HPDE6-E6E7 (cell line): ENCODE measurements at regions not wholly inside any gene's neighbourhood (a gene's known extent, or its start where the extent isn't known, plus 50 kb on each side); places are given as distances from the start of the nearest gene placed in this dataset.

Experiments used
- DNase-seq: peaks from one replicate; pipeline ENCODE4 v3.0.0; 2011; ENCODE audit warnings: missing footprints; ENCODE audit errors: extremely low spot score

- no peak for DNase-seq
Measured at GRCh38 chr12:126185025-126185424, 1119.8 kb downstream of the AACS start.

GRCh38 chr12:126189856-126190255 lies 1124.6 kb downstream of the AACS start:
- DNase-seq: no peak

GRCh38 chr12:126191031-126191891 lies 1126.0 kb downstream of the AACS start:
- DNase-seq: no peak

DNA sequence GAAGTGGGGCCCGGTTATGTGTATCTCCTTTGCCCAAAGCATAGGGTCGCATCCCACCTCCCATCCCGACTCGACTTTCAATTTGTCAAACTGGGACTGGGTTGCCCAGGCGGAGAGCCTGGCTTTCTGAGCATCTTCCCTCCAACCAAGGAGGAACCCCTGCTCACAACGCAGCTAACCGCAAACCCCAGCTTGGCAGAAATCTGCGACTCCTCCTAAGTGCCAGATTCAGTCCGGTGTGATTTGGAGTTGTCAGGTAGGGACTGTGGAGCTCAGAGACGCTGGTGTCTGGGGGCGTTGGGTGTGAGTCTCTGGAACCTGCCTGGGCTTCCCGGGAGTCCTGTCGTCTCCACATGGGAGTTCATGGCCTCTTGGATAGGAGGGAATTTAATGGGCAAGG lies 1126.7 kb downstream of the AACS start:
- no peak for DNase-seq

DNA sequence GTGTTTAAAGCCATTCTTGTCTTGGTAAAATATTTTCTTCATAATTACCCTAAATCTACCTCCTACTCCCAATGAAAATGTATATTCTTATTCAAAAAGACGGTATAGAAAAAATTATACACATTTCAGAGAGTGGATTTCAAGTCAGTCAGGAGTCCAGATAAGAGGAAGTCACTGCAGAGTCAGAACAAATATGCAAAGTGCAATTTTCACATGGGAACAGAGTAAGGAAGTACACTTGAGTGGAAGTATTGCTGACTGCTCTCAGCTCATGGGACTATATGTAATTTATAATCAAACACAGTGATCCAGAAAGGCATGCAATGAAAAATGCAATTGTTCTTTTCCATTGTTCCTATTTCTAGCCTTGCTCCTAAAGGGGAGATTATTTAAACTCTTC lies 1128.0 kb downstream of the AACS start:
- DNase-seq: no peak

DNA sequence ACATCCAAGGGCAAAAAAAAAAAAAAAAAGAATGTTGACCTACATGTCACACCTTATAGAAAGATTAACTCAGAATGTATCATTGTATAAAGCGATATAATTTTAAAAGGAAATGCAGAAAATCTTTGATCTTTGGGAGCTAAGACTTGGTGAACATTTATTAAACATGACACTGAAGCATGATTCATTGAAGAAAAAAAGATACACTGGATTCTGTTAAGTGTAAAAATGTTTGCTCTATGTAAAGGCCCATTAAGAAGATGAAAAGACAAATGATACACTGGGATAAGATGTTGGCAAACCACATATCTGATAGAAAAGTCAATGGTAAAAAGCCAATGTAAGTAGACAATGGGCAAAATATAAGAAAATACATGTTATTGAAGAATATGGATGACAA lies 1131.0 kb downstream of the AACS start:
- DNase-seq: no peak

- DNase-seq: no peak
Measured at GRCh38 chr12:126198516-126198915, 1133.3 kb downstream of the AACS start.

DNA sequence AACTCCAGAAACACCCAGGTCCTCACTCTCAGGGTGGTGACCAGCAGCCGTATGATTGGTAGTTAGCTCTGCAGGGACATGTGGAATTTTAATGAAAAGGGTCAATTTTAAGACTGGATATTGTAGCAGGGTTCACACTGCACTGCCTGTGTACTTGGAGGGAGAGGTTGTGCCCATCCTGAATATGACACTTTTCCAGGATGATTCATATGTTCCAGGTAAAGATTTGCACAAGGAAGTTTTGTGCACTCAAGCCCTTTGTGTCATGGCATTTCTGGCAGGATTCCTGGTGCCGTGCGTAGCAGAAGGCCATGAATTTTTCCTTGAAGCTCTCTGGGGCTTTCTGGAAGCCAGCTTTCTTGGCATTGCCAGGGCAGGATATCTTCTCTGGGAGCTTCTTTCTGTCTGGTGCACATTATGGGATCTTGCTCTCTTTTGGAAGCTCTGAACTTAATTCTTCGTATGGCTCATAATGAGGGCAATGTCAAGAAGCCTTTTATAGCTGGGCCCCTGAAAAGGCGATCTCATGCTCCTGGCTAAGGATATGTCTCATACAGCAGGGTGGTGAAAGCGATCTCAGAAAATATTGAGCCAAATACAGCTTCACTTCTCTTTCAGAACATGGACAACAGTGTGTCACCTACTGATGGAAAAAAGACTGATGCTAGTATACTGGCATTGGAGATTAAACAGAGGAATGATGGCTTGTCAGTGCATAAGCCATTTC lies 1133.9 kb downstream of the AACS start:
- DNase-seq: no peak

DNA sequence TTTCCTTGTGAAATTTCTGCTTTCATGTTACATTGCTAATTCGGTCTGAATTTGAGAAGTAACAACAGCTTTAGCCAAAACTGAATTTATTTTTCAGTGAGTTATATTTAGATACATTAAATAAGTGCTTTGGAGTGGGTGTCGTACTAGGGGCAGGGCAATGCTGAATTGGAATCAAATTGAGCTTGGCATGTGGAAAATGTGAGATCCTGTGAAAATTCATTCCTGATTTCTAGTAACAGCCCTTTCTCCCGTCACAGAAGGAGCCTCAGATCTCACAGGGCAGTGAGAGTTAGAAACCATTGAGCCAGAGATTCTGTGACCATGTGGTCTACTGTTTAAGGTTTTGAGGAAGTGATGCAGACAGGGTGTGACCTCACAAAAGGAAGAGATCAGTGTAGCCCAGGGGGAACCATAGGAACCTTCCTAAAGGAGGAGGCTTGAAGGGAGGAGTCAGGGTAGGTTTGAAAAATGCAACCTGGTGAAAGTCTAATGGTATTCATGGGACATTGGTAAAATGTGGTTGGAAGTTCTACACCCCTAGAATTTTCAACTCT lies 1136.8 kb downstream of the AACS start:
- DNase-seq: no peak

- no peak for DNase-seq
Measured at GRCh38 chr12:126204326-126204725, 1139.1 kb downstream of the AACS start.

DNA sequence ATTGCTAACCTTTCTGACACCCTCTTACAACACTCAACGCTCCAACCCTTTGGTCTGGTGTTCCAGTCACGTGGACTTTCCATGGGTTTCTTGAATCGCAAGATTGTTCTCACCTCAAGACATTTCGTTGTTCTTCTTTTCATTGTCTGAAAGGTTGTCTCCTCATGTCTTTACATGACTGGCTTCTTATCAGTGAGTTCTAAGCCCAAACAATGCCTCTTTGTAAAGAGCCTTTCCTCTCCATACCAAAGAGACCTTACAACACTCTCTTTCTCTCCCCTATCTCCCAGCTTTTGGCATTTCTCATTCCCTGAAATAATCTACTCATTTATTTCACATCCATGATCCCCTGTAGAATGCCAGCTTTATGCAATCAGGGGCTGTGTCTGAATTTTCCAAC lies 1144.8 kb downstream of the AACS start:
- no peak for DNase-seq

GRCh38 chr12:126210448-126210847 lies 1145.2 kb downstream of the AACS start:
- no peak for DNase-seq

- DNase-seq: no peak
Measured at GRCh38 chr12:126212824-126213223, 1147.6 kb downstream of the AACS start.

DNA sequence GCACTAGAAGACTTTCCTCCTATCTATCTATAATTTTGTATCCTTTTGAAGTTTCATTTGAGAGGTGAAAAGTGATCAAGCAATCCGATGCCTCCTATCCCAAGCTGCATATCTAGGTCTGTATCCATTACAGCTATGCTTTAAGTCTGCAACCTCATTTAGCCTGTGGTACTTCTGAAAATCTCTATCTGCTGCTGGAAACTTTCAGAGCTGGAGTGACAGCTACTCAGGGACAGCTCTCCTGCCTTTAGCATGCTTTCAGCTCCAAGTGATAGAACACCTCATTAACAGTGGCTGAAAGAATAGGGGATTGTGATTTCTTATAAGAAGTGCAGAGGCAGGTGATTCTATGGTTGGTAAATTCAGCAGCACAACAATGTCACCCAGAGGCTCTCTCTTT lies 1153.5 kb downstream of the AACS start:
- no peak for DNase-seq

DNA sequence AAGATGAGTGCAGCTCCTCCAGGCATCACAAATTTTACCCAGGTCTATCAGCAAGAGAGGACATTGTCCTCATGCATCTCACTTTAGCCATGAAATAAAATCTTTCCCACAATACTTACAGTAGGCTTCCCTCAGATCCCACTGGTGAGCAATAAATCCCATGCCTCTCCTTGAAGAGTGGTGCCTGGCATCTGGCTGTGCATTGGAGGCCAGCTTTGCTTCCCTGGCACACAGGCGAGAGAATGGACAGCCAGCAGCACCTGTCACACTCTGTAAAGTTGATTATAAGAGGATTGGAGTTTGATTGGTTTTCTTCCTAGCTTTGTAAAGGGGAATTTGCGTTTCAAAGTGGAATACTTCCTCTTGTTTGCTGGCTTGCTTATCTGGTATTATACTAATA lies 1153.9 kb downstream of the AACS start:
- DNase-seq: no peak

- DNase-seq: no peak
Measured at GRCh38 chr12:126219654-126220279, 1154.5 kb downstream of the AACS start.

DNA sequence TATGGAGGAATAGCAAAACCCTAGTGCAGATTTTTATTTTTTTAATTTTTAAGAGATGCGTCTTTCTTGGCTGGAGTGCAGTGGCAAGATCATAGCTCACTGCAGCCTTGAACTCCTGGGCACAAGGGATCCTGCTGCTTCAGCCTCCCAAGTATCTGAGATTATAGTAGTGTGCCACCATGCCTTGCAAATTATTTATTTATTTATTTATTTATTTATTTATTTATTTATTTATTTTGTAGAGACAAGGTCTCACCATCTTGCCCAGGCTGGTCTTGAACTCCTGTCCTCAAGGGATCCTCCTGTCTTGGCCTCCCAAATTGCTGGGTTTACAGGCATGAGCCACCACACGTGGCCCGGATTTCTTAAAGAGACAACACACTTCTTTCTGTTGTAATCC lies 1158.8 kb downstream of the AACS start:
- DNase-seq: no peak

DNA sequence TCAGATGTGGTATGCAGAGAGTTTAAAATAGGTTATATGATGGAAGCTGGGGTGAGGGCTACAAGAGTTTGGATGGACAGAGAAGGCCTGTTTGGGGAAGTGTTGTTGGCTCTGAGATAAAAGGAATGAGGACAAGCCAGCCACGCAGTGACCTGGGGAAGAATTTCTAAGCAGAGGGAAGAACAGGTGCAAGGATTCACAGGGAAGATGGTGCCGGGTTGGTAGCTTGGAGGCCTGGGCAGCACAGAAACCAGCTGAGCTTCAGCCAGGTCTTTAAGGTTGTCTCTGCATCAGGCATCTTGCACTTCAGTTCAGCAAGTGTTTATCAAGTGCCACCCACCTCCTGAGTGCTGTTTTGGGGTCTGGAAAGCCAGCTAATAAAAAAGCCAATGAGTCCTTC lies 1163.7 kb downstream of the AACS start:
- no peak for DNase-seq

GRCh38 chr12:126232711-126233110 lies 1167.5 kb downstream of the AACS start:
- DNase-seq: no peak

DNA sequence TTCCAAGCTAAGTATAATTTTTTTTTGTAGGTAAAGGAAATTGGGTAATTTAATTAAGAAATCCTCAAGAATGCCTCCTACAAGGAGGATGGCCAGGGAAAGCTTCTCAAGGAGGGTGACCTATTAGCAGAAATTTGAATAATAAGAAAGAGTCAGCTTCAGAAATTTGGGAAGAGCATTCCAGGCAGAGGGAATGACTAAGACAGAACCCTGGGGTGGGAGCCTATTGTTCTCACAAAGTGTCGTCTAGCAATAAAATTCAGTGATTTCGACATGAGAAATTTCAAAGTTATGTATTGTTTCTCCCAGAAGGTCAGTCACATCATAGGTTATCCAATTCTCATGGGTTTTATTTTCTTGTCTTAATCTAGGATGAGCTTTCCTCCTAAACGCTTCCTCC lies 1168.4 kb downstream of the AACS start:
- DNase-seq: no peak

DNA sequence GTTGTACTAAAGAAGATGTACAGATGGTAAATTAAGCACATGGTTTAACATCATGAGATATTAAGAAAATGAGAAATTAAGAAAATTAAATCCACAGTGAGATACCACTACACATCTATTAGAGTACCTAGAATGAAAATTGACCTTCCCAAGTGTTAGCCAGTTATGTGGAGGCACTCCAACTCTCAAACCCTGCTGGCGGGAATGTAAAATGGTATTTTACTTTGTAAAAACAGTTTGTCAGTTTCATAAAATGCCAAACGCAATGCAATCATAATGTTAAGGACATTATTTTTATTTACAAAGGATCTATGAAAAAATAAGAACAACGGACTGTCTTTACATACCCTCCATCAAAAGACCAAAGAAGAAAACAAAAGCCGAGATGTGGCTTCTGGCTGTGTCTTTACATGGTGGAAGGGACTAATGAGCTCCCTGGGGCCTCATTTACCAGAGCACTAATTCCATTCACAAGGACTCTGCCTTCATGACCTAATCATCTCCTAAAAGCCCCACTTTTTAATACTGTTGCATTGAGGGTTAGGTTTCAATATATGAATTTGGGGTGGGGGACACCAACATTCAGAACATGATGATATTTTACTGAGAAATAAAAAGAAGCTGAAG lies 1178.7 kb downstream of the AACS start:
- no peak for DNase-seq

DNA sequence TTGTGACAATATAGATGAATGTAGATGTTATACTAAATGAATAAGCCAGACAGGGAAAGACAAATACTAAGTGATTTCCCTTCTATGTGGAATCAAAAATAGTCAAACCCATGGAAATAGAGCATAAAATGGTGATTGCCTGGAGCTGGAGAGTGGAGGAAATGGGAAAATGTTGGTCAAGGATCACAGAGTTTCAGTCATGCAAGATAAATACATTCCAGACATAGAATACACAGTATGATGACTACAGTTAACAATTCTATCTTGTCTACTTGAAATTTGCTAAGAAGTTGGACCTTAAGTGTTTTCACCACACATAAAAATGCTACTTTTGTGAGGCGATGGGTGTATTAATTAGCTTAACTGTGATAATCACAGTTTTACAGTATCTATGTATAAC lies 1182.7 kb downstream of the AACS start:
- no peak for DNase-seq
